ENCODE measurements at regions not wholly inside any gene's neighbourhood (a gene's known extent, or its start where the extent isn't known, plus 50 kb on each side); places are given as distances from the start of the nearest gene placed in this dataset.

DNA sequence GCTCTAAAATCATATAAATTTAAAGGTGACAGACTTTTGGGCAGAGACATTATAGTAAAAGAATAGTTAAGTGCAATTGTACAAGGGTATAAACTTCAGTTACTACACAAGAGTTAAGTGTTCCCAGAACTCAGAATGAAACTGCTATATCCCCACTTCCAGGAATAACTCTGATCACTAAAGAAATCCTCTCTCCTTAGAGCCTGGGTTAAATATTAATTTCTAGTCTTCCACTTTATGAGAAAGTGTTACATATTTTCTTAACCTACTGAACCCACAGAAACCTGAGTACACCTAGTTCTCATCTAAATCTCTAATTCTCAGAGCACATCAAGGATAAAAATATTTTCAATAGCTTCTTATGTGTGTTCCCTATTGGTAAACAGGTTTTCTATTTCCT is 99.1 kb upstream of the USP38 start:
- Histone ChIP-seq H3K4me1 (replicated peaks in 1 of 2) (no peaks in the 10 kb centered on the region), H3K4me3 (no peak overlapping the region), H3K27me3 (no peaks in the 10 kb centered on the region), H3K27ac (no peak overlapping the region), H3K9me3 (replicated peaks in 1 of 3) (no peaks in the 10 kb centered on the region), H3K36me3 (replicated peaks in 1 of 2) (no peaks in the 10 kb centered on the region)
- DNase-seq = no peak
- no peak for TF ChIP-seq POLR2A (IDR thresholded peaks at IDR 0.05)
- TF ChIP-seq, protein P1, sequence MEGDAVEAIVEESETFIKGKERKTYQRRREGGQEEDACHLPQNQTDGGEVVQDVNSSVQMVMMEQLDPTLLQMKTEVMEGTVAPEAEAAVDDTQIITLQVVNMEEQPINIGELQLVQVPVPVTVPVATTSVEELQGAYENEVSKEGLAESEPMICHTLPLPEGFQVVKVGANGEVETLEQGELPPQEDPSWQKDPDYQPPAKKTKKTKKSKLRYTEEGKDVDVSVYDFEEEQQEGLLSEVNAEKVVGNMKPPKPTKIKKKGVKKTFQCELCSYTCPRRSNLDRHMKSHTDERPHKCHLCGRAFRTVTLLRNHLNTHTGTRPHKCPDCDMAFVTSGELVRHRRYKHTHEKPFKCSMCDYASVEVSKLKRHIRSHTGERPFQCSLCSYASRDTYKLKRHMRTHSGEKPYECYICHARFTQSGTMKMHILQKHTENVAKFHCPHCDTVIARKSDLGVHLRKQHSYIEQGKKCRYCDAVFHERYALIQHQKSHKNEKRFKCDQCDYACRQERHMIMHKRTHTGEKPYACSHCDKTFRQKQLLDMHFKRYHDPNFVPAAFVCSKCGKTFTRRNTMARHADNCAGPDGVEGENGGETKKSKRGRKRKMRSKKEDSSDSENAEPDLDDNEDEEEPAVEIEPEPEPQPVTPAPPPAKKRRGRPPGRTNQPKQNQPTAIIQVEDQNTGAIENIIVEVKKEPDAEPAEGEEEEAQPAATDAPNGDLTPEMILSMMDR (IDR thresholded peaks at IDR 0.05) = no peak
- intact Hi-C loops (cut with DNase I) = no loop called here

DNA sequence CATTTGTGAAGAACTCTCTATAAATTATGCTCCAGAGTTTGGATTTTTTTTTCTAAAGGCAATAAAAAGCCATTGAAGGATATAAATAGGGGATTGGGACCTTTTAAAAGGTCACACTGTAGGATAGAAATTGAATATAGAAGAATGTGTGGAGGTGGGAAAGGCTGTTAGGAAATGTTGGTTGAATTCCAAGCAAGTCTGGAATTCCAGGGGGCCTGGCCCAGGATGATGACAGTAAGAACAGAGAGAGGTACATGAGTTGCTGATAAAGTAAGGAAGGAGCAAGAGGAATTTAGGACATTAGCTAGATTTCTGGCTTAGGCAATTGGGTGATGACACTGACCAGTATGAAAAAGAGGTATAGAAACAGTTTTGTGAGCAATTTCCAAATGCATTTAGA is 95.4 kb upstream of the USP38 start:
- no peaks in the 10 kb centered on the region for H3K9me3 ChIP-seq (replicated peaks in 1 of 3)
- H3K4me1 ChIP-seq (replicated peaks in 1 of 2) = no peaks in the 10 kb centered on the region
- no peak overlapping the region for H3K4me3 ChIP-seq
- H3K27ac ChIP-seq = no peak overlapping the region
- H3K36me3 ChIP-seq (replicated peaks in 1 of 2) = no peaks in the 10 kb centered on the region
- no peak for DNase-seq
- H3K27me3 ChIP-seq = no peaks in the 10 kb centered on the region
- intact Hi-C loops (cut with DNase I) = no loop called here
- TF ChIP-seq, protein P1 (IDR thresholded peaks at IDR 0.05) = no peak
- no peak for TF ChIP-seq POLR2A (IDR thresholded peaks at IDR 0.05)

DNA sequence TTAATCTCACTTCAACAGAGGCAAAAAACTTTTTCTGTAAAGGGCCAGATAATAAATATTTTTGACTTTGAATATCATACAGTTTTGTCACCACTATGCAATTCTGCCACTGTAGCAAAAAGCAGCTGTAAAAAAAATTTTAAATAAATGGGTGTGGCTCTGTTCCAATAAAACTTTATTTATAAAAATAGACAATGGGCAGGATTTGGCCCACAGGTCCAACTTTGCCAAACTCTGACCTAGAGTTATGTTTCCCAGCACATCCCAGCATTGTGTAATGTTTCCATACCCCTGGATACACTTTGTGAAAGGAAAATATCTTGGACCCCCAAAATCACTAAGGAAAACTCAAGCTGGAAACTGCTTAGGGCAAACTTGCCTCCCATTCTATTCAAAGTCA is 94.9 kb upstream of the USP38 start:
- Histone ChIP-seq H3K4me3 (no peak overlapping the region), H3K4me1 (replicated peaks in 1 of 2) (no peaks in the 10 kb centered on the region), H3K27ac (no peak overlapping the region), H3K9me3 (replicated peaks in 1 of 3) (no peaks in the 10 kb centered on the region), H3K27me3 (no peaks in the 10 kb centered on the region), H3K36me3 (replicated peaks in 1 of 2) (no peaks in the 10 kb centered on the region)
- DNase-seq = no peak
- TF ChIP-seq POLR2A (IDR thresholded peaks at IDR 0.05) = no peak
- TF ChIP-seq, protein P1 (IDR thresholded peaks at IDR 0.05) = no peak
- intact Hi-C loops (cut with DNase I) = no loop called here

DNA sequence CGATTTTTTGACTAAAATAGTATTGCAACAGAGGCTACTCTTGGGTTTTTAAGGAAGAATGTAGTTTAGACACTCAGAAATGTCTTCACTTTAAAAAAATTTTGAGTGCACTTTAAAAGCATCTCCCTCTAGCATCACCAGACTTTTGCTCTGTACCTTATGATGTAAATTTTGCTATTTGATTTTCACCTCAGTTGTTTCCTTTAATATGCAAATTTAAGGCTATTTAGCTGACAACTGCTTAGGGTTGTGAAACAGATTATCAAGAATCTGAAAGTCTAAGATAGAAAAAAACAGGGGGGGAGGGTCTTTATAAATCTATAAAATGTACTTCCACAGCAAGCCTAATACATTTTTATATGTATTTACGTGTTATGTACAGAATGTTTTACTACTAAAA is 92.9 kb upstream of the USP38 start:
- 69 to 77% (median 72%) methylated on average over 2 of the region's 2 CpGs for WGBS, 4 donors
- no peaks in the 10 kb centered on the region for H3K27me3 ChIP-seq
- H3K27ac ChIP-seq = no peak overlapping the region
- no peaks in the 10 kb centered on the region for H3K36me3 ChIP-seq (replicated peaks in 1 of 2)
- H3K4me3 ChIP-seq = no peak overlapping the region
- no peaks in the 10 kb centered on the region for H3K4me1 ChIP-seq (replicated peaks in 1 of 2)
- DNase-seq = no peak
- intact Hi-C loops (cut with DNase I) = no loop called here
- TF ChIP-seq POLR2A (IDR thresholded peaks at IDR 0.05) = no peak
- TF ChIP-seq, protein P1 (IDR thresholded peaks at IDR 0.05) = no peak
- H3K9me3 ChIP-seq (replicated peaks in 1 of 3) = no peaks in the 10 kb centered on the region
